ENCODE measurements at regions not wholly inside any gene's neighbourhood (a gene's known extent, or its start where the extent isn't known, plus 50 kb on each side); places are given as distances from the start of the nearest gene placed in this dataset.

DNA sequence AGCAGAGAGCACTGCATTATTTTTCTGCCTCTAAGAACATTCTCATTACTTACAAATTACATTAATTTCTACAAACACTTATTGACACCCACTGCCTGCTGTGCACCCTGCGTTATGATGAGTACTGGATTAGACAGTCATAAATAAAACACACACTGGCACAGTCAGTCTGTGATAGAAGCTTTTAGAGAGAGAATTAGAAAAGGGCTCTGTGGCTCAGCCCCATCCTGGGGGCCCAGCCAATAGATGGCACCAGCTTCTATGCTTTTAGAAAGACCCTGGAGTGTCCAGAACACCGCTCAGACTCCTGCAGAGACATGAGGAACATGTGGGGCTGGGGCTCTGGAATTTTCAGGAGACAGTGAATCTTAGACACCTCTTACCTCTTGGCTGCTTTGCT, 61.0 kb upstream of the RAPGEF1 start:
- TF ChIP-seq MTA3 (IDR thresholded peaks at IDR 0.05; ENCODE audit: borderline replicate concordance) (no peak), SP1 (CRISPR knock-in tag; IDR thresholded peaks at IDR 0.05) (no peak)

All from K562 (cell line).